C4-2B (cell line): ENCODE measurements at regions not wholly inside any gene's neighbourhood (a gene's known extent, or its start where the extent isn't known, plus 50 kb on each side); places are given as distances from the start of the nearest gene placed in this dataset.

Experiments
- ZFX ChIP-seq: fragments of 450-650 bp; IDR thresholded peaks from 2 replicates; pipeline ENCODE4 v1.6.1; 2017
- TF ChIP-seq, protein P1 (sequence below): fragments of 450-650 bp; conservative IDR thresholded peaks from 2 replicates; pipeline ENCODE4 v1.5.1; 2017; ENCODE audit warnings: mild to moderate bottlenecking

DNA sequence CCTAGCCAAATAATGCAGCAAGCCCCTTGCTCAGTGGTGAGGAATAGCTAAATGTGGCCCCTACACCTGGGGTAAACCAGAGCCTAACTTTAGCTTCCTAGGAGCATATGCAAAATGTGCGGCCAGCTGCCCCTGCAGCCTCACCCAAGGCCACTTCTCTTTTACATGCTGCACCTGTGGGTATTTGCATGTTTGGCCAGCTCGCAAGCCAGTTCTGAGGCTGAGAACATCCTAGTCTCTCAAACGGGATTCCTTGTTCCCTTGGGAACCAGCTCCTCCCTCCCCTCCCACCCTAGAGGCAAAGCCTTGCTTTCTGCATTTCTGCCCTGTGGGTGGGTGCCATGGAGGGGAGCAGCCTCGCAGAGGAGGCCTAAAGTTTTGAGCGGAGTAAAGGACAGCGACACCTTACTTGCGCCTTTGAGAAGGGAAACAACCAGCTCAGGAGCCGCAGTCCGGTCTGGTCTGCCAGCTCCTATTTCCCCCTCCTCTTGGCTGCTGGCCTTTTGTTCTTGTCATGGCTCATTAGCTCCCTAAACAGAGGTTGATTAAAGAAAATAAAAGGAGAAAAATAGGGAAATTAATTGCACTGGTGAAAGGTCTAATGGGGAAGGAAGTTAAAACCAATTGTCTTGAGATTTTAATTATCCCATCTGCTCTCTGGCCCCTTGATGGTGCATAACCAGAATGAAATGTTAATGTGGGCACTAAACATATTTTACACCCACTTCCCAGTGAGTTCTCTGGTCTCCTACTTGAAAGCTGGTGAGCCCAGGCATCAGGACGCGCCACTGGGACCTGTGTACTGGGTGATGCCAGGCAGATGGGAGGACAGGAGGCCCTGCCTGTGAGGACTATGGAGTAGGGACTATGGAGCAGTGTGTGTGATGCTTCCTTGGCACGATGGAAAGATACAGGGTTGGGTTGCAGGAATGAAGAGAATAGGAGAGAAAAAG, 68.7 kb downstream of the TEX35 start:
- TF ChIP-seq, protein P1, sequence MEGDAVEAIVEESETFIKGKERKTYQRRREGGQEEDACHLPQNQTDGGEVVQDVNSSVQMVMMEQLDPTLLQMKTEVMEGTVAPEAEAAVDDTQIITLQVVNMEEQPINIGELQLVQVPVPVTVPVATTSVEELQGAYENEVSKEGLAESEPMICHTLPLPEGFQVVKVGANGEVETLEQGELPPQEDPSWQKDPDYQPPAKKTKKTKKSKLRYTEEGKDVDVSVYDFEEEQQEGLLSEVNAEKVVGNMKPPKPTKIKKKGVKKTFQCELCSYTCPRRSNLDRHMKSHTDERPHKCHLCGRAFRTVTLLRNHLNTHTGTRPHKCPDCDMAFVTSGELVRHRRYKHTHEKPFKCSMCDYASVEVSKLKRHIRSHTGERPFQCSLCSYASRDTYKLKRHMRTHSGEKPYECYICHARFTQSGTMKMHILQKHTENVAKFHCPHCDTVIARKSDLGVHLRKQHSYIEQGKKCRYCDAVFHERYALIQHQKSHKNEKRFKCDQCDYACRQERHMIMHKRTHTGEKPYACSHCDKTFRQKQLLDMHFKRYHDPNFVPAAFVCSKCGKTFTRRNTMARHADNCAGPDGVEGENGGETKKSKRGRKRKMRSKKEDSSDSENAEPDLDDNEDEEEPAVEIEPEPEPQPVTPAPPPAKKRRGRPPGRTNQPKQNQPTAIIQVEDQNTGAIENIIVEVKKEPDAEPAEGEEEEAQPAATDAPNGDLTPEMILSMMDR: no peak
- no peak for TF ChIP-seq ZFX
